HG02973 (cell line): ENCODE measurements at regions not wholly inside any gene's neighbourhood (a gene's known extent, or its start where the extent isn't known, plus 50 kb on each side); places are given as distances from the start of the nearest gene placed in this dataset.
"Not testable (repeated sequence)": the region's sequence is repeated elsewhere in the genome, so short reads cannot be mapped to it uniquely, and the experiment has no call there.

Source experiments
- ATAC-seq: cut with Tn5 transposase; IDR thresholded peaks from one replicate; pipeline ENCODE4 v1.9.1; 2021; ENCODE audit warnings: moderate library complexity; ENCODE audit not compliant: unreplicated experiment

DNA sequence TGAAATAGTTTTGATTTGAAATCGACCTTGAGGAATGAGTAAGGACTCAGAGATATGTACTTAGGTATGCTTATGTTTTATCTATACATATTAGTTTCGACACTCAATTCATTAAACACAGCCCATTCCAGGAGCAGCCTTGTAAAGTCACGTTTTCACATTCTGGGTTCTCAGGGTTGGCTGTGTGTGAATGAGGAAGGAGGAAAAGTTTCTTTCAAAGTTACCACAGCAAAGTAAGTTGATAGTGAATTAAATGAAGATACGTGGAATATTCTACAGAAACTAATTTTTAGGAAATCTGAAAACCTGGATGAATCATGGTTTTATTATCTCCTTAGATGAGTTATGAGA is 133.5 kb downstream of the C3orf38 start:
- no peak for ATAC-seq

- no peak for ATAC-seq
These were observed 141.7 kb downstream of the C3orf38 start for GRCh38 chr3:88291486-88291885.

DNA sequence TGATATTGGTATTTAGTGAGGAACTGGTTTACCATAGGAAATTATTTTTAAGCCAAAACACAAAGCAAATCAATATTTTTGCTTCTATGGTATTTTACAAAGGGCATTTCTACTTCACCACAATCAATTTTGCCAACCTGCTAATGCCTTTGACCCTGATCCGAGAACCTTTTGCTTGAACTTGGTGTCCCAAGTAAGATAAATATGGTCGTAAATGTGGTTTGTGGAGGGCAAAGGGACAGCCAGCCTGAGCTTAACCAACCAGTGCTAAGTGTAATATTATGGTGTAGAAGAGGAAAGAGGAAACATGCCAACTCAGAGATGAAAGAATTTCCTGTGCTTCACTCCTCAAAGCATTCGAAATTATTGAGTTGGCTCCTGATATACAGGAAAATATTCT is 148.4 kb downstream of the C3orf38 start:
- no peak for ATAC-seq

DNA sequence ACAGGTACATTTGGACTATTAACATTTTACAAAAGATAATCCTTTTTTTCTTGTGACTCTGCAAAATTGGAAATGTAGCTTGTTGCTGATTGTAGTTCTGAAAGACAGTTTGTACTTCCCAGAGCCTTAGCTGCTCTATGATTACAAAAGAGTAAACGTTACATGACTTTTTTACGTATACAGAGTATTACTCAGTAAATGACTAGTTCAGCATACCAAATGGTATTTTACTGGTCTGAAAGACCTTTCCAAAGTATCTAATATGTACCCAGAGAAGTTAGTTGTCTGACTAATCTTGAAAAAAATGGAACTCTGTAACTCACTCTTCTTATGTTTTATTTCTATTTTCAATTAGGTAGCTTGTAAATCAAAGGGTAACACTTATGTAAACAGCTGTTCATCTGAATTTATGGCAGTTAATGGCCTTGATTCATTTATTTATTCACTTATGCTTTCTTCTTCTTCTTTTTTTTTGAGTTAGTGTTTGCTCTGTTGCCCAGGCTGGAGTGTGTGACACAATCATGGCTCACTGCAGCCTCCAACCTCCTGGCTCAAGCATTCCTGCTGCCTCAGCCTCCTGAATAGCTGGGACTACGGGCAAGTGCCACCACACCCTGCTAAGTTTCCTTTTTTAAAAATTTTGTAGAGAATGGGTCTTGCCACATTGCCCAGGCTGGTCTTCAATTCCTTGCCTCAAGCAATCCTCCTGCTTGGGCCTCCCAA is 151.7 kb downstream of the C3orf38 start:
- ATAC-seq, result no peak

DNA sequence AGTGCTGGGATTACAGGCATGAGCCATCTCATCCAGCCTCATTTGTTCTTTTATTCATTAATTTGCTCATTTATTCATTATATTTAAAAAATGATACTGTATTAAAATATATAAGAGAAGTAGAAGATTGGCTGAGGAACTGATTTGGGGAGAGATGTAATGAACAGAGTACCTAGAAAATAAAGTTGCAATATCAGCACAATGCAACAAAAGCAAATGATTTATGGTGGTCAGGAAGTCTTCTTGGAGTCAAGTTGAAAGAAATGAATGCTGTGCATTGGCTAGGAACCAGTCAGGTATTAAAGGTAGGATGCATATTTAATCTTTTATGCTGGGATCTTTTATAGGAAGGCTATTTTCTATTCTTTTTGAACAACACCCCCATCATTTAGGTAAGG is 152.2 kb downstream of the C3orf38 start:
- ATAC-seq, result no peak

GRCh38 chr3:88303331-88303904 is 153.7 kb downstream of the C3orf38 start:
- ATAC-seq, result not testable (repeated sequence)

DNA sequence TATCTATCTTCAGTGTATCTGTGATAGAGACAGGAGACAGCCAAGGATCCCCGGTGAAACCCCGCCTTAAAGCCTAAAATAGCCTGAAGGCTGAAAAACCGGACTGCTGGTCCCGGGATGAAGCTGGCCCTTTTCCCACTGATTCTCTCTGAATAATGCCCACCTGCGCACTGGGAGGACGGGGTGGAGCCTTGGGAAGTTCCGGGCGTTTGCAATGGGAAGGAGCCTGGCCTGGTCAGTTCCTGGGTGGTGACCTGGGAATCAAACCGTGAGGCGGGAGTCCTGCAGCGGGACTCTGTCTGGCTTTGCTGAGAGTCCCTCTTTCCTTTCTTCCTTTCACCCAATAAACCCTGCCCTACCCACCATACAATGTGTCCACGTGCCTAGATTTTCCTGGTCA is 157.9 kb downstream of the C3orf38 start:
- ATAC-seq, result no peak

GRCh38 chr3:88311826-88312225 is 162.1 kb downstream of the C3orf38 start:
- ATAC-seq, result no peak

DNA sequence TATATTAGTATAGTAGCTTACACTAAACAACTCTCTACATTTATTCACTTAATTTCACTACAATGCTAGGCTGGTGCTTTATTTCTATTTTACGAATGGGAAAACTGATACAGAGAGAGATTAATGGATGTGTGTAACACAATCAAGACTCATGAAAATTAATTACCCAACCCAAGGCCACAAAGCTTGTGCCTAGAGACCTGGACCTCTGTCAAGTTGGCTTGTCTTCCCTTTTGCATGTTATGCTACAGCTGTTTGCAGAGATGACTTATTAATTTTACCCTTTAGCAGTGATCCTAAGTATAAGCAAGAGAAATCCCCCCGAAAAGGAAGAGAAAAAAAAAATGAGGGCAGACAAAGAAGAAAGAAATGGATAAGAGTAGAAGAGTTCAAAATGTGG is 162.5 kb downstream of the C3orf38 start:
- no peak for ATAC-seq

DNA sequence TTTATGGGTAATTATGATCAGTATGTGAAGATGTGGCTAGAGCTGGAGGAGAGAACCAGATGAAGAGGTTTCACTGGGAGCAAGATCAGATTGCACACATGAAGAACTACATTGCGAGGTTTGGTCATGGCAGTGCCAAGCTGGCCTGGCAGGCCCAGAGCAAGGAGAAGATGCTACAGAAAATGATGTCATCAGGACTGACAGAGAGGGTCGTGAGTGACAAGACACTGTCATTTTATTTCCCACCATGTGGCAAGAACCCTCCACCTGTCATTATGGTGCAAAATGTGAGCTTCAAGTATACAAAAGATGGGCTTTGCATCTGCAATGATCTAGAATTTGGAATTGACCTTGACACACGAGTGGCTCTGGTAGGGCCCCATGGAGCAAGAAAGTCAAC is 168.3 kb downstream of the C3orf38 start:
- no peak for ATAC-seq

DNA sequence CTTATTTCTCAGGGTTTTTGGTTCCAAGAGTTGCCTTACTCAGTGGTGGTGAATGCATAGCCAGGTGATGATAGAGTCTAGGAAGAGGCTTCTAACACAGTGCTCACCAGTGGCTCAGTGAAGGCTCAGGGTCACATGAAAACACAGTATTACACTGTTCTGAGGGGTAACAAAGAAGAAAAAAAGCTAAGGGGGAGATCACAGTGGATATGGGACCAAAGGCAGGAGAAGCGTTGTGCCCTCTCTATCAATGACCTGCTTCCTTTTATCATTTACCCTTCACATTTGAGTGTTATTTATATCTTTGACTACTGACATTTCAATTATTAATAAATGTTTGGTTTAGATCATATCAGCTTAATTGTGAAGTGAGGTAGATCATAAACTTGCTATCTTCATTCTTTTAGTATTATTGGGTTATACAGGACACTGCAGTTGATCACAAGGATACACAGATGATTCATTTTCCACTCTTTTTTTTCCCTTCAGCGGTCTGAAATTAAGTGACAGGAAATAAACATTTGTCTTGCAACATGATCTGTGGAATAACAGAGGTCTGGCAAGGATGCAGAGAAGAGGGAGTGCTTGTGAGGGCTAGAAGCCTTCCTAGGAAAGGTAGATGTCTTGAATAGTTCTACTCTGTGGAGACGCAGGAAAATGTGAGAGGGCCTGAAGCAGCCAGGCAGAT is 171.7 kb downstream of the C3orf38 start:
- ATAC-seq, result no peak

GRCh38 chr3:88324788-88325187 is 175.0 kb downstream of the C3orf38 start:
- ATAC-seq, result no peak

GRCh38 chr3:88334187-88334868 is 184.6 kb downstream of the C3orf38 start:
- no peak for ATAC-seq

GRCh38 chr3:88336894-88337293 is 187.1 kb downstream of the C3orf38 start:
- no peak for ATAC-seq

- no peak for ATAC-seq
These were observed 193.5 kb downstream of the C3orf38 start for GRCh38 chr3:88343264-88343663.

DNA sequence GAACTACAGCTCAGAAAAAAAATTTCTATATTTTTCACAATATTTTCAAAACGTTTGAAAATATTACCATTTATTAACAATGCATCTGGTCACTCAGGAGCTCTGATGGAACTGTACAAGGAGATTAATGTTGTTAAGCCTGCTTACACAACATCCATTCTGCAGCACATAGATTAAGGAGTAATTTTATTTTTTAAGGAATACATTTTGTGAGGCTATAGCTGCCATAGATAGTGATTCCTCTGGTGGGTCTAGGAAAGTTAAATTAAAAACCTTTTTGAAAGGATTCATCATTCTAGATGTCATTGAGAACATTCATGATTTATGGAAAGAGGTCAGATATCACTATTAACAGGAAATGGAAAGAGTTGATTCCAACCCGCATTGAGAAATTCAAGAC is 196.9 kb downstream of the C3orf38 start:
- no peak for ATAC-seq

GRCh38 chr3:88362428-88362827 is 212.7 kb downstream of the C3orf38 start:
- no peak for ATAC-seq

GRCh38 chr3:88364926-88365325 is 215.2 kb downstream of the C3orf38 start:
- no peak for ATAC-seq

DNA sequence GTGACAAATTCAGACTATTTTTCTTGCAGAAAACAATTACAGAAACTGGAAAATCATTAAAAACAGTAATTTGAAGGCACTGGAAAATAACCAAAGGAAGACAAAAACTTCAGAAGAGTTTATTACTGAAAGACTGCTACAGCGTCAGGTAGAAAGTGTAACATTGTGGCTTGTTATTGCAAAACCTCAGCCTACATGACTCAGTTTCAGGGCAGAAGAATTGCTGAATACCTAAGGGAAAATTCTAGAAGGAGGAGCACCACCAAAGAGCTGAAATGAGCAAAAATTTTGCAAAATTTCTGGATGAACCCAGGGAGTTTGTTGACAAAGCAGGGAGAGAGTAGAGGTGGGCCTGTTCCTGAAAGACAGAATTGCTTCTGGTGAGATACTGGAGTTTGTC is 219.6 kb downstream of the C3orf38 start:
- ATAC-seq, result no peak

- ATAC-seq, result no peak
These were observed 220.0 kb downstream of the C3orf38 start for GRCh38 chr3:88369767-88370166.

DNA sequence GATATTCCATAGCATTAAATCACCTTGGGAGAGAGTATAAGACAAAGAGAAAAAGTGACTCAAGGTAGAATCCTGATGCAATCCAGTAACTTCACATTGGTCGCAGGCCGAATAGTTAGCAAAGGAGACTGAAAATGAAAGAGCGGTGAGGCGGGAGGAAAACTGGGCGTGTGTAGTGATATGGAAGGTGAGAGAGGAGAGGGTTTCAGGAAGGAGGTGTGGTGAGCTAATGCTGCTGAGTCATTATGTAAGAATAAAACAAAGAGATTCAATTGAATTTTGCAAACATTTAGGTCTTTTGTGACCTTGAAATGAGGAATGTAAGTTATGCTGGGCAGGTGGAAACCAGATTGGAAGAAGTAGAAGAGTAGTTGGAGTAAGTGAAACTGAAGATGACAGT is 235.3 kb downstream of the C3orf38 start:
- ATAC-seq, result no peak

DNA sequence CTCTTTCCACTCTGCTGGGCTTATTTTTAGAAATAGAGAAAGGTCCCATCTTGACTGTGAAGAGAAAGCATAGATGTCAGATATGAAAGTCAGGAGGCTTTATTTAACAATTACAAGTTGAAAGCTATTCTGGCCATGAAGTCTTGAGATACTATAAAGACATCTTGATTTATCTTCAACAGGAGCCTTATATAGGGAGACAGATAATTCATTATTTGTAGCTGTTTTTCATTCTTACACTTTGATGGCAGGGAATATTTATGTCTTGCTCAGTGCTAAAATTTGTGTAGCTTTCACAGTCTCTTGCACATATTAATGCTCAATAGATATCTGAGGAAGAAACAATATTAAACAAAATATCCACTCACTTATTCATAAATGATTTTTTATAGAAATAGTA is 248.8 kb downstream of the C3orf38 start:
- no peak for ATAC-seq
